ENCODE measurements at regions not wholly inside any gene's neighbourhood (a gene's known extent, or its start where the extent isn't known, plus 50 kb on each side); places are given as distances from the start of the nearest gene placed in this dataset.

DNA sequence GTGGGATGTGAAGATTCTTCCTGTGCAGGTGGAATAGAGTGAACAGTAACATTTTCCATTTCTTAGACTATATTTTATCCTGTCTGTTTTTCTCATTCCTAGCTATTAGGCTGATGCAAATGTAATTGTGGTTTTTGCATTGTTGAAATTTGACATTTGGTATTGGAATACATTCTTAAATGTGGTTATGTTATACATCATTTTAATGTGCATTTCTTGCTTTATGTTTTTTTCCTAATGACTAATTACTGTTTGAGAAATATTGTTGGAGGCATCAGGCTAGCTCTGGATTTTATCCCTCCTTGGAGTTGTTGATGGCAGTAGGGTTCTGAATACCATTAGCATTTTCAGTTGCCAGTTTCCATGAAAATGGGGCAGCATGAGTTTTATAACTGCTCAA, 75.9 kb upstream of the GNG2 start:
- TF ChIP-seq, protein P1, sequence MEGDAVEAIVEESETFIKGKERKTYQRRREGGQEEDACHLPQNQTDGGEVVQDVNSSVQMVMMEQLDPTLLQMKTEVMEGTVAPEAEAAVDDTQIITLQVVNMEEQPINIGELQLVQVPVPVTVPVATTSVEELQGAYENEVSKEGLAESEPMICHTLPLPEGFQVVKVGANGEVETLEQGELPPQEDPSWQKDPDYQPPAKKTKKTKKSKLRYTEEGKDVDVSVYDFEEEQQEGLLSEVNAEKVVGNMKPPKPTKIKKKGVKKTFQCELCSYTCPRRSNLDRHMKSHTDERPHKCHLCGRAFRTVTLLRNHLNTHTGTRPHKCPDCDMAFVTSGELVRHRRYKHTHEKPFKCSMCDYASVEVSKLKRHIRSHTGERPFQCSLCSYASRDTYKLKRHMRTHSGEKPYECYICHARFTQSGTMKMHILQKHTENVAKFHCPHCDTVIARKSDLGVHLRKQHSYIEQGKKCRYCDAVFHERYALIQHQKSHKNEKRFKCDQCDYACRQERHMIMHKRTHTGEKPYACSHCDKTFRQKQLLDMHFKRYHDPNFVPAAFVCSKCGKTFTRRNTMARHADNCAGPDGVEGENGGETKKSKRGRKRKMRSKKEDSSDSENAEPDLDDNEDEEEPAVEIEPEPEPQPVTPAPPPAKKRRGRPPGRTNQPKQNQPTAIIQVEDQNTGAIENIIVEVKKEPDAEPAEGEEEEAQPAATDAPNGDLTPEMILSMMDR (IDR thresholded peaks at IDR 0.05; ENCODE audit: unreplicated experiment), result no peak
- H3K4me1 Mint-ChIP-seq (ENCODE audit: low read depth, unreplicated experiment), result peaks cover 9% of the 10 kb centered on the region
- H3K27me3 Mint-ChIP-seq (ENCODE audit: unreplicated experiment), result peaks cover 40% of the 10 kb centered on the region
- intact Hi-C loops (cut with micrococcal nuclease; ENCODE audit: unreplicated experiment), result loop anchor here (10.0 kb wide), 1 partner anchor 830 kb away; no protein-coding TSS in a partner anchor
- CTCF ChIA-PET, result no interaction called here
- no TSS peak for BruUV-seq (replicated peaks)
- H3K4me3 Mint-ChIP-seq (ENCODE audit: low read depth, unreplicated experiment), result no peak overlapping the region
- H3K36me3 Mint-ChIP-seq (ENCODE audit: insufficient read depth, unreplicated experiment), result no peaks in the 10 kb centered on the region
- peaks cover 6% of the 10 kb centered on the region for H3K9me3 Mint-ChIP-seq (ENCODE audit: low read depth, unreplicated experiment)
- no peak overlapping the region for H3K27ac Mint-ChIP-seq (ENCODE audit: unreplicated experiment)
- DNase-seq, result no peak

DNA sequence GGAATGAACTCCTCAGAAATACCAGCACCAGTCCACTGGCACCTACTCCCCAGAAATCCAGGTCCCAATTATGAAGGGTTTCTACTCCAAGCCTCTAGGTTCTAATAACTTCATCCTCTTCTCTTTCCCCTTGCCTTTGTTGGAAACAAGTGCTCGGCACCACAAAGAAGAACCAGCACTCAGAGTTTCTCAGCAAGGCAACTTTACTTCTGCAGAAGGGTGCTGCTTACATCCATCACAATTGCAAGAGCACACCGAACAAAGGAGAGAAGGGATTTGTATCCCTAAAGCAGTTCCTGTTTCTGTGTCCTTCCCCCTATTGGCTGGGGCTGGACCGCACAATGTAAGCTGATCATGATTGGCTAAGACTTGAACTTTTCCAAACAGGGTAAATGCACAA, 74.2 kb upstream of the GNG2 start:
- H3K27me3 Mint-ChIP-seq (ENCODE audit: unreplicated experiment), result peaks cover 58% of the 10 kb centered on the region

DNA sequence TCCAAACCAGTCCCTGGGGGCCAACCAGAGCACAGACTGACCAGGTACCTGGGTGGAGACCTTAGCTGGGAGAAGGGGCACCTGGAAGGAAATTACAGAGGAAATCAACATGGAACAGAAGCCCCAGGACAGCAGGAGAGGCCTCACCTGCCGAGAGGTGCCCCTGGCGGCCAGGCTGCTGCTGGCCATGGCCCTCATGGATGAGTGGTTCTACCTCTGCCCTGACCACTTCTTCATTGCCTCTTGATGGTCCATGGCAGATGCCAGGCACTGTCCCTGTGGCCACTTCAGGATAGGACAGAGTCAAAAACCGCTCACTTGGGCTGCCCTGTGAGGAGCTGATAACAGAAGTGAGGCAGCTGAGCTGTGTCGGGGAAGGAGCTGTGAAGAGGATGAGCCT, 73.1 kb upstream of the GNG2 start:
- TF ChIP-seq, protein P1 (IDR thresholded peaks at IDR 0.05; ENCODE audit: unreplicated experiment), result no peak
- no TSS peak for BruUV-seq (replicated peaks)
- H3K36me3 Mint-ChIP-seq (ENCODE audit: insufficient read depth, unreplicated experiment), result no peaks in the 10 kb centered on the region
- intact Hi-C loops (cut with micrococcal nuclease; ENCODE audit: unreplicated experiment), result loop anchor here (10.0 kb wide), 1 partner anchor 833 kb away; no protein-coding TSS in a partner anchor
- H3K9me3 Mint-ChIP-seq (ENCODE audit: low read depth, unreplicated experiment), result peaks cover 6% of the 10 kb centered on the region
- peaks cover 69% of the 10 kb centered on the region for H3K27me3 Mint-ChIP-seq (ENCODE audit: unreplicated experiment)
- no peak overlapping the region for H3K27ac Mint-ChIP-seq (ENCODE audit: unreplicated experiment)
- CTCF ChIA-PET, result no interaction called here
- no peak for DNase-seq
- H3K4me1 Mint-ChIP-seq (ENCODE audit: low read depth, unreplicated experiment), result no peaks in the 10 kb centered on the region
- H3K4me3 Mint-ChIP-seq (ENCODE audit: low read depth, unreplicated experiment), result no peak overlapping the region

More for the DNA sequence above, 74.2 kb upstream of the GNG2 start:
- H3K4me3 Mint-ChIP-seq (ENCODE audit: low read depth, unreplicated experiment), result no peak overlapping the region
- TF ChIP-seq, protein P1 (IDR thresholded peaks at IDR 0.05; ENCODE audit: unreplicated experiment), result no peak
- peaks cover 6% of the 10 kb centered on the region for H3K9me3 Mint-ChIP-seq (ENCODE audit: low read depth, unreplicated experiment)
- no peaks in the 10 kb centered on the region for H3K4me1 Mint-ChIP-seq (ENCODE audit: low read depth, unreplicated experiment)
- BruUV-seq (replicated peaks), result no TSS peak
- H3K27ac Mint-ChIP-seq (ENCODE audit: unreplicated experiment), result no peak overlapping the region
- CTCF ChIA-PET, result interaction anchor here (0.6 kb wide), 1 partner anchor 63 kb away, joined by 3 read pairs; no protein-coding TSS in a partner anchor
- no peaks in the 10 kb centered on the region for H3K36me3 Mint-ChIP-seq (ENCODE audit: insufficient read depth, unreplicated experiment)
- intact Hi-C loops (cut with micrococcal nuclease; ENCODE audit: unreplicated experiment), result loop anchor here (10.0 kb wide), 1 partner anchor 831 kb away; no protein-coding TSS in a partner anchor
- no peak for DNase-seq

DNA sequence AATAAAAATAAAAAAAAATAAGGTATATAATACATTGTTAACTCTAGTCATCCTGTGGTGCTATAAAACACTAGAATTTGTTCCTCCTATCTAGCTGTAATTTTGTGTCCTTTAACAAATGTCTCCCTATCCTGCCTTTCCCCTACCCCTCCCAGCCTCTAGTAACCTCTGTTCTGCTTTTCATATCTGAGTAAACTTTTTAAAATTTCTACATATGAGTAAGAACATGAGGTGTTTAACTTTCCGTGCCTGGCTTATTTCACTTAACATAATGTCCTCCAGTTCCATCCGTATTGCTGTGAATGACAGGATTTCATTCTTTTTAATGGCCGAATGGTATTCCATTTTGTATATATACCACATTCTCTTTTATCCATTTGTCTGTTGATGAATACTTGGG, 71.3 kb upstream of the GNG2 start:
- no peak overlapping the region for H3K4me3 Mint-ChIP-seq (ENCODE audit: low read depth, unreplicated experiment)
- intact Hi-C loops (cut with micrococcal nuclease; ENCODE audit: unreplicated experiment), result loop anchor here (10.0 kb wide), 1 partner anchor 834 kb away; no protein-coding TSS in a partner anchor
- no peak for DNase-seq
- no peaks in the 10 kb centered on the region for H3K4me1 Mint-ChIP-seq (ENCODE audit: low read depth, unreplicated experiment)
- BruUV-seq (replicated peaks), result no TSS peak
- TF ChIP-seq, protein P1 (IDR thresholded peaks at IDR 0.05; ENCODE audit: unreplicated experiment), result no peak
- no peak overlapping the region for H3K27ac Mint-ChIP-seq (ENCODE audit: unreplicated experiment)
- peaks cover 6% of the 10 kb centered on the region for H3K9me3 Mint-ChIP-seq (ENCODE audit: low read depth, unreplicated experiment)
- peaks cover 76% of the 10 kb centered on the region for H3K27me3 Mint-ChIP-seq (ENCODE audit: unreplicated experiment)
- CTCF ChIA-PET, result interaction anchor here (0.6 kb wide), 1 partner anchor 929 kb away, joined by 3 read pairs; no protein-coding TSS in a partner anchor
- no peaks in the 10 kb centered on the region for H3K36me3 Mint-ChIP-seq (ENCODE audit: insufficient read depth, unreplicated experiment)
